ENCODE measurements at regions not wholly inside any gene's neighbourhood (a gene's known extent, or its start where the extent isn't known, plus 50 kb on each side); places are given as distances from the start of the nearest gene placed in this dataset.

DNA sequence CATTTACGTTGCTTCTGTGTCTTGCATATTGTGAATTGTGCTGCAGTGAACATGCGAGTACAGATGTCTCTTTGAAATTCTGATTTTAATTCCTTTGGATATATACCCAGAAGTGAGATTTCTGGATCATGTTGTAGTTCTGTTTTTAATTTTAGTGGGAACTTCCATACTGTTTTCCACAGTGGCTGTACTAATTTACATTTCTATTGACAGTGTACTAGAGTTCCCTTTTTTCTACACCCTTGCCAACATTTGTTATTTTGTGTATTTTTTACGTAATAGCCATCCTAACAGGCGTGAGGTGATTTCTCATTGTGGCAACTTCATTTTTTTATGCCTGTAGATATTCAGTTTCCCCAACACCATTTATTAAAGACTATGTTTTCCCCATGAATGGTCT is 144.7 kb upstream of the INHBA start:
- no peaks in the 10 kb centered on the region for H3K9me2 ChIP-seq (ENCODE audit: insufficient read depth)
- POLR2A ChIA-PET, result no interaction called here
- no peaks in the 10 kb centered on the region for H4K20me1 ChIP-seq (ENCODE audit: insufficient read depth)
- no peaks in the 10 kb centered on the region for H3K36me3 ChIP-seq (ENCODE audit: control insufficient read depth in 1 of 2, insufficient read depth in 2 of 2, low read length in 2 of 2)
- RAD21 ChIA-PET (ENCODE audit: low non-redundant PET in 1 of 2, low total read pairs in 2 of 2, uncharacterized antibody in 2 of 2, unreplicated experiment in 2 of 2), result no interaction called here
- no TSS peak for BruUV-seq (replicated peaks)
- H3K79me2 ChIP-seq (ENCODE audit: insufficient read depth, low read length), result no peaks in the 10 kb centered on the region
- ATAC-seq (no peak), DNase-seq (ENCODE audit: low read depth, low spot score) (no peak)
- TF ChIP-seq CBX3 (IDR thresholded peaks at IDR 0.05; ENCODE audit: low read depth) (no peak), EGR1 (IDR thresholded peaks at IDR 0.05; ENCODE audit: low read depth) (no peak), FOSL1 (IDR thresholded peaks at IDR 0.05; ENCODE audit: low read depth) (no peak), ZFX (IDR thresholded peaks at IDR 0.05) (no peak), MAX (IDR thresholded peaks at IDR 0.05) (no peak), EZH2phosphoT487 (IDR thresholded peaks at IDR 0.05; ENCODE audit: borderline replicate concordance) (no peak), POLR2AphosphoS5 (IDR thresholded peaks at IDR 0.05; ENCODE audit: low read depth, low read length) (no peak), SIN3A (IDR thresholded peaks at IDR 0.05; ENCODE audit: low read depth) (no peak)
- no peaks in the 10 kb centered on the region for H3K4me1 ChIP-seq (ENCODE audit: control insufficient read depth in 1 of 2, insufficient read depth in 2 of 2, low read length in 2 of 2)
- H3K4me3 ChIP-seq (replicated peaks in 1 of 2; ENCODE audit: low read depth in 1 of 2, low read length in 2 of 2), result no peak overlapping the region
- H3K9ac ChIP-seq (ENCODE audit: low read length), result no peak overlapping the region
- H3K4me2 ChIP-seq (ENCODE audit: low read length), result no peak overlapping the region
- CTCF ChIA-PET, result no interaction called here
- intact Hi-C loops (cut with micrococcal nuclease), result no loop called here
- H2AFZ ChIP-seq (ENCODE audit: low read depth, low read length, poor library complexity, severe bottlenecking), result no peak overlapping the region
- H3K9me3 ChIP-seq (ENCODE audit: control insufficient read depth in 1 of 2, insufficient read depth in 1 of 2, low read depth in 1 of 2, low read length in 2 of 2), result no peaks in the 10 kb centered on the region
- H3K27ac ChIP-seq (ENCODE audit: low read depth, low read length), result no peak overlapping the region
- peaks cover 3% of the 10 kb centered on the region; the same call in 1 of the 2 replicates for H3K27me3 ChIP-seq (ENCODE audit: insufficient read depth, low read length)

DNA sequence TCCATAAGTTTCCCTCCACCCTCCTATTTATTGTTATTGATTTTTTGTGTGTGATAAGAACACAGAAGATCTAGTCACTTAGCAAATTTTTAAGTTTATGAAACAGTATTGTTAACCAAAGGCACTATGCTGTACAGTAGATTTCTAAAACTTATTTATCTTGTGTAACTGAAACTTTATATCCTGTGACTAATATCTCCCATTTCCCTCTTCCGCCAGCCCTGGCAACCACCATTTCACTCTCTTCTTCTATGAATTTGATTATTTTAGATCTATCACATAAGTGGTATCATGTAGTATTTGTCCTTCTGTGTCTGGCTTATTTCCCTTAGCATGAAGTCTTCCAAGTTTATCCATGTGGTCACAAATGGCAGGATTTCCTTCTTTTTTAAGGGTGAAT is 144.3 kb upstream of the INHBA start:
- POLR2A ChIA-PET, result no interaction called here
- intact Hi-C loops (cut with micrococcal nuclease), result no loop called here
- TF ChIP-seq YY1 (IDR thresholded peaks at IDR 0.05; ENCODE audit: extremely low read depth, insufficient replicate concordance, low read depth, low read length), result no peak
- TF ChIP-seq MAX (IDR thresholded peaks at IDR 0.05), result no peak
- TF ChIP-seq EGR1 (IDR thresholded peaks at IDR 0.05; ENCODE audit: low read depth), result no peak
- TF ChIP-seq, protein P1, sequence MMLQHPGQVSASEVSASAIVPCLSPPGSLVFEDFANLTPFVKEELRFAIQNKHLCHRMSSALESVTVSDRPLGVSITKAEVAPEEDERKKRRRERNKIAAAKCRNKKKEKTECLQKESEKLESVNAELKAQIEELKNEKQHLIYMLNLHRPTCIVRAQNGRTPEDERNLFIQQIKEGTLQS (IDR thresholded peaks at IDR 0.05), result no peak
- TF ChIP-seq JUND (IDR thresholded peaks at IDR 0.05), result no peak
- TF ChIP-seq FOSL1 (IDR thresholded peaks at IDR 0.05; ENCODE audit: low read depth), result no peak
- TF ChIP-seq, protein P2, sequence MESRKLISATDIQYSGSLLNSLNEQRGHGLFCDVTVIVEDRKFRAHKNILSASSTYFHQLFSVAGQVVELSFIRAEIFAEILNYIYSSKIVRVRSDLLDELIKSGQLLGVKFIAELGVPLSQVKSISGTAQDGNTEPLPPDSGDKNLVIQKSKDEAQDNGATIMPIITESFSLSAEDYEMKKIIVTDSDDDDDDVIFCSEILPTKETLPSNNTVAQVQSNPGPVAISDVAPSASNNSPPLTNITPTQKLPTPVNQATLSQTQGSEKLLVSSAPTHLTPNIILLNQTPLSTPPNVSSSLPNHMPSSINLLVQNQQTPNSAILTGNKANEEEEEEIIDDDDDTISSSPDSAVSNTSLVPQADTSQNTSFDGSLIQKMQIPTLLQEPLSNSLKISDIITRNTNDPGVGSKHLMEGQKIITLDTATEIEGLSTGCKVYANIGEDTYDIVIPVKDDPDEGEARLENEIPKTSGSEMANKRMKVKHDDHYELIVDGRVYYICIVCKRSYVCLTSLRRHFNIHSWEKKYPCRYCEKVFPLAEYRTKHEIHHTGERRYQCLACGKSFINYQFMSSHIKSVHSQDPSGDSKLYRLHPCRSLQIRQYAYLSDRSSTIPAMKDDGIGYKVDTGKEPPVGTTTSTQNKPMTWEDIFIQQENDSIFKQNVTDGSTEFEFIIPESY (IDR thresholded peaks at IDR 0.05; ENCODE audit: extremely low read depth, insufficient replicate concordance, low read length), result no peak
- no peak for TF ChIP-seq EZH2phosphoT487 (IDR thresholded peaks at IDR 0.05; ENCODE audit: borderline replicate concordance)
- TF ChIP-seq, protein P3, sequence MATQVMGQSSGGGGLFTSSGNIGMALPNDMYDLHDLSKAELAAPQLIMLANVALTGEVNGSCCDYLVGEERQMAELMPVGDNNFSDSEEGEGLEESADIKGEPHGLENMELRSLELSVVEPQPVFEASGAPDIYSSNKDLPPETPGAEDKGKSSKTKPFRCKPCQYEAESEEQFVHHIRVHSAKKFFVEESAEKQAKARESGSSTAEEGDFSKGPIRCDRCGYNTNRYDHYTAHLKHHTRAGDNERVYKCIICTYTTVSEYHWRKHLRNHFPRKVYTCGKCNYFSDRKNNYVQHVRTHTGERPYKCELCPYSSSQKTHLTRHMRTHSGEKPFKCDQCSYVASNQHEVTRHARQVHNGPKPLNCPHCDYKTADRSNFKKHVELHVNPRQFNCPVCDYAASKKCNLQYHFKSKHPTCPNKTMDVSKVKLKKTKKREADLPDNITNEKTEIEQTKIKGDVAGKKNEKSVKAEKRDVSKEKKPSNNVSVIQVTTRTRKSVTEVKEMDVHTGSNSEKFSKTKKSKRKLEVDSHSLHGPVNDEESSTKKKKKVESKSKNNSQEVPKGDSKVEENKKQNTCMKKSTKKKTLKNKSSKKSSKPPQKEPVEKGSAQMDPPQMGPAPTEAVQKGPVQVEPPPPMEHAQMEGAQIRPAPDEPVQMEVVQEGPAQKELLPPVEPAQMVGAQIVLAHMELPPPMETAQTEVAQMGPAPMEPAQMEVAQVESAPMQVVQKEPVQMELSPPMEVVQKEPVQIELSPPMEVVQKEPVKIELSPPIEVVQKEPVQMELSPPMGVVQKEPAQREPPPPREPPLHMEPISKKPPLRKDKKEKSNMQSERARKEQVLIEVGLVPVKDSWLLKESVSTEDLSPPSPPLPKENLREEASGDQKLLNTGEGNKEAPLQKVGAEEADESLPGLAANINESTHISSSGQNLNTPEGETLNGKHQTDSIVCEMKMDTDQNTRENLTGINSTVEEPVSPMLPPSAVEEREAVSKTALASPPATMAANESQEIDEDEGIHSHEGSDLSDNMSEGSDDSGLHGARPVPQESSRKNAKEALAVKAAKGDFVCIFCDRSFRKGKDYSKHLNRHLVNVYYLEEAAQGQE (IDR thresholded peaks at IDR 0.05; ENCODE audit: low read depth), result no peak
- TF ChIP-seq SP1 (IDR thresholded peaks at IDR 0.05; ENCODE audit: low read depth), result no peak
- no peak for TF ChIP-seq POLR2A (IDR thresholded peaks at IDR 0.05; ENCODE audit: borderline replicate concordance, extremely low read depth, insufficient read depth, insufficient read length)

More for the DNA sequence above, 144.3 kb upstream of the INHBA start:
- ChIA-PET RAD21 (ENCODE audit: low non-redundant PET in 1 of 2, low total read pairs in 2 of 2, uncharacterized antibody in 2 of 2, unreplicated experiment in 2 of 2) (no interaction called here), CTCF (no interaction called here)
- H2AFZ ChIP-seq (ENCODE audit: low read depth, low read length, poor library complexity, severe bottlenecking), result no peak overlapping the region
- H3K9me3 ChIP-seq (ENCODE audit: control insufficient read depth in 1 of 2, insufficient read depth in 1 of 2, low read depth in 1 of 2, low read length in 2 of 2), result no peaks in the 10 kb centered on the region
- no peaks in the 10 kb centered on the region for H3K36me3 ChIP-seq (ENCODE audit: control insufficient read depth in 1 of 2, insufficient read depth in 2 of 2, low read length in 2 of 2)
- H3K9ac ChIP-seq (ENCODE audit: low read length), result no peak overlapping the region
- no peaks in the 10 kb centered on the region for H3K4me1 ChIP-seq (ENCODE audit: control insufficient read depth in 1 of 2, insufficient read depth in 2 of 2, low read length in 2 of 2)
- no peak for DNase-seq (ENCODE audit: low read depth, low spot score)
- BruUV-seq (replicated peaks), result no TSS peak
- no peak overlapping the region for H3K4me2 ChIP-seq (ENCODE audit: low read length)
- H3K79me2 ChIP-seq (ENCODE audit: insufficient read depth, low read length), result no peaks in the 10 kb centered on the region
- H3K4me3 ChIP-seq (replicated peaks in 1 of 2; ENCODE audit: low read depth in 1 of 2, low read length in 2 of 2), result no peak overlapping the region
- no peaks in the 10 kb centered on the region for H3K9me2 ChIP-seq (ENCODE audit: insufficient read depth)
- H3K27ac ChIP-seq (ENCODE audit: low read depth, low read length), result no peak overlapping the region
- ATAC-seq, result no peak
- H4K20me1 ChIP-seq (ENCODE audit: insufficient read depth), result no peaks in the 10 kb centered on the region
- no peaks in the 10 kb centered on the region for H3K27me3 ChIP-seq (ENCODE audit: insufficient read depth, low read length)
